GM04504 (cell line): ENCODE measurements at regions not wholly inside any gene's neighbourhood (a gene's known extent, or its start where the extent isn't known, plus 50 kb on each side); places are given as distances from the start of the nearest gene placed in this dataset.

Experiments
- DNase-seq: peaks from one replicate; pipeline ENCODE4 v3.0.0-alpha.2; 2012; ENCODE audit warnings: low read depth

- peak; percentile 88 for DNase-seq
Measured at GRCh38 chr13:76711550-76712182, 174.5 kb downstream of the KCTD12 start.

GRCh38 chr13:76709851-76710250 lies 176.4 kb downstream of the KCTD12 start:
- no peak for DNase-seq

GRCh38 chr13:76708138-76708688 lies 178.0 kb downstream of the KCTD12 start:
- no peak for DNase-seq

- no peak for DNase-seq
Measured at GRCh38 chr13:76707360-76707759, 178.8 kb downstream of the KCTD12 start.

- no peak for DNase-seq
Measured at GRCh38 chr13:76703621-76704288, 182.4 kb downstream of the KCTD12 start.

GRCh38 chr13:76703216-76703615 lies 183.0 kb downstream of the KCTD12 start:
- DNase-seq, result no peak

- no peak for DNase-seq
Measured at GRCh38 chr13:76697288-76697687, 188.9 kb downstream of the KCTD12 start.

- no peak for DNase-seq
Measured at GRCh38 chr13:76696370-76696769, 189.8 kb downstream of the KCTD12 start.

GRCh38 chr13:76693086-76693485 lies 193.1 kb downstream of the KCTD12 start:
- DNase-seq, result no peak

GRCh38 chr13:76692346-76692745 lies 193.9 kb downstream of the KCTD12 start:
- no peak for DNase-seq

- no peak for DNase-seq
Measured at GRCh38 chr13:76690611-76691010, 195.6 kb downstream of the KCTD12 start.

GRCh38 chr13:76687467-76687866 lies 198.7 kb downstream of the KCTD12 start:
- DNase-seq, result no peak

GRCh38 chr13:76685938-76686337 lies 200.3 kb downstream of the KCTD12 start:
- DNase-seq, result no peak

- no peak for DNase-seq
Measured at GRCh38 chr13:76684336-76684735, 201.9 kb downstream of the KCTD12 start.

- DNase-seq, result no peak
Measured at GRCh38 chr13:76683854-76684253, 202.4 kb downstream of the KCTD12 start.

- no peak for DNase-seq
Measured at GRCh38 chr13:76683168-76683567, 203.0 kb downstream of the KCTD12 start.

GRCh38 chr13:76680112-76680511 lies 206.1 kb downstream of the KCTD12 start:
- no peak for DNase-seq

- DNase-seq, result no peak
Measured at GRCh38 chr13:76677043-76677442, 209.2 kb downstream of the KCTD12 start.

- no peak for DNase-seq
Measured at GRCh38 chr13:76672420-76672819, 213.8 kb downstream of the KCTD12 start.

- no peak for DNase-seq
Measured at GRCh38 chr13:76668716-76669115, 217.5 kb downstream of the KCTD12 start.

- DNase-seq, result no peak
Measured at GRCh38 chr13:76668141-76668540, 218.1 kb downstream of the KCTD12 start.

GRCh38 chr13:76667551-76667950 lies 218.7 kb downstream of the KCTD12 start:
- DNase-seq, result peak; percentile 51

- no peak for DNase-seq
Measured at GRCh38 chr13:76663592-76664335, 222.4 kb downstream of the KCTD12 start.
